Smooth muscle cell (in vitro differentiated cells): ENCODE measurements at regions not wholly inside any gene's neighbourhood (a gene's known extent, or its start where the extent isn't known, plus 50 kb on each side); places are given as distances from the start of the nearest gene placed in this dataset.

Experiments used
- DNase-seq: peaks from one replicate; lab custom pipeline; 2025; ENCODE audit not compliant: unreplicated experiment; lab: John Stamatoyannopoulos, UW
- H2AFZ ChIP-seq: fragments of 200-600 bp; sonication (generic); 2 replicates; pipeline ENCODE4 v1.6.0; 2016; ENCODE audit warnings: antibody characterized with exemption, low read depth, mild to moderate bottlenecking
- H3F3A ChIP-seq: fragments of 200-600 bp; sonication (generic); 2 replicates; pipeline ENCODE4 v1.6.0; 2017; ENCODE audit warnings: antibody characterized with exemption, low read depth
- H3K27ac ChIP-seq: fragments of 200-600 bp; sonication (generic); 2 replicates; pipeline ENCODE4 v1.5.1; 2016; ENCODE audit warnings: low read depth, mild to moderate bottlenecking
- H3K27me3 ChIP-seq: fragments of 200-600 bp; sonication (generic); 2 replicates; pipeline ENCODE4 v1.6.1; 2016; ENCODE audit warnings: low read depth, mild to moderate bottlenecking
- H3K36me3 ChIP-seq: fragments of 200-600 bp; sonication (generic); 2 replicates; pipeline ENCODE4 v1.5.1; 2016; ENCODE audit warnings: low read depth
- H3K4me1 ChIP-seq: fragments of 200-600 bp; sonication (generic); 2 replicates; pipeline ENCODE4 v1.5.1; 2016; ENCODE audit warnings: low read depth
- H3K4me2 ChIP-seq: fragments of 200-600 bp; sonication (generic); 2 replicates; pipeline ENCODE4 v1.6.0; 2016; ENCODE audit warnings: mild to moderate bottlenecking
- H3K4me3 ChIP-seq: fragments of 200-600 bp; sonication (generic); 2 replicates; pipeline ENCODE4 v1.5.1; 2016; ENCODE audit warnings: mild to moderate bottlenecking
- H3K79me2 ChIP-seq: fragments of 200-600 bp; sonication (generic); 2 replicates; pipeline ENCODE4 v1.6.0; 2016; ENCODE audit warnings: low read depth, mild to moderate bottlenecking
- H3K9ac ChIP-seq: fragments of 200-600 bp; sonication (generic); 2 replicates; pipeline ENCODE4 v1.6.0; 2016; ENCODE audit warnings: low read depth
- H3K9me3 ChIP-seq: fragments of 200-600 bp; sonication (generic); replicated peaks from 2 replicates; pipeline ENCODE4 v1.5.1; 2016; ENCODE audit warnings: low read depth
- H4K20me1 ChIP-seq: fragments of 200-600 bp; sonication (generic); 2 replicates; pipeline ENCODE4 v1.6.0; 2016; ENCODE audit warnings: low read depth
- CTCF ChIP-seq: fragments of 200-600 bp; sonication (generic); IDR thresholded peaks from 2 replicates; pipeline ENCODE4 v1.5.1; 2017; ENCODE audit warnings: borderline replicate concordance, mild to moderate bottlenecking, antibody characterized with exemption; ENCODE audit not compliant: insufficient read depth, poor library complexity, severe bottlenecking
- WGBS: methylation state at CpG from one replicate; pipeline ENCODE4 v1.1.7; 2016; ENCODE audit warnings: low lambda C conversion rate; 5-methylcytosine and 5-hydroxymethylcytosine counted together

- WGBS: 88% methylated on average over 2 of the region's 2 CpGs
These were observed 692.7 kb downstream of the NTRK3 start for GRCh38 chr15:87563869-87564268.

GRCh38 chr15:87562203-87562602 lies 694.3 kb downstream of the NTRK3 start:
- DNase-seq: no peak
- H3K27me3 ChIP-seq: no peaks in the 10 kb centered on the region
- H3K9ac ChIP-seq: no peak overlapping the region
- H3K36me3 ChIP-seq: no peaks in the 10 kb centered on the region
- 77% methylated on average over 4 of the region's 4 CpGs for WGBS
- peaks cover 9% of the 10 kb centered on the region for H3K4me1 ChIP-seq
- H3K9me3 ChIP-seq: no peaks in the 10 kb centered on the region
- no peak overlapping the region for H3K4me2 ChIP-seq
- peaks cover 5% of the 10 kb centered on the region for H3F3A ChIP-seq
- H2AFZ ChIP-seq: no peak overlapping the region
- TF ChIP-seq CTCF: no peak
- no peak overlapping the region for H3K4me3 ChIP-seq
- no peaks in the 10 kb centered on the region for H4K20me1 ChIP-seq
- H3K79me2 ChIP-seq: no peaks in the 10 kb centered on the region
- H3K27ac ChIP-seq: no peak overlapping the region

More at GRCh38 chr15:87563869-87564268, 692.7 kb downstream of the NTRK3 start:
- H3K4me1 ChIP-seq: peaks cover 3% of the 10 kb centered on the region
- no peak overlapping the region for H3K4me2 ChIP-seq
- H3K36me3 ChIP-seq: no peaks in the 10 kb centered on the region
- no peak overlapping the region for H3K27ac ChIP-seq
- no peak overlapping the region for H3K4me3 ChIP-seq
- H3K27me3 ChIP-seq: no peaks in the 10 kb centered on the region
- TF ChIP-seq CTCF: no peak
- H4K20me1 ChIP-seq: no peaks in the 10 kb centered on the region
- no peak overlapping the region for H3K9ac ChIP-seq
- no peaks in the 10 kb centered on the region for H3K79me2 ChIP-seq
- no peak for DNase-seq
- no peak overlapping the region for H2AFZ ChIP-seq
- no peaks in the 10 kb centered on the region for H3K9me3 ChIP-seq
- H3F3A ChIP-seq: no peaks in the 10 kb centered on the region

GRCh38 chr15:87561641-87562040 lies 694.9 kb downstream of the NTRK3 start:
- Histone ChIP-seq H3F3A (peaks cover 6% of the 10 kb centered on the region), H3K36me3 (no peaks in the 10 kb centered on the region), H3K4me2 (no peak overlapping the region), H3K9me3 (no peaks in the 10 kb centered on the region), H3K4me3 (no peak overlapping the region), H2AFZ (no peak overlapping the region), H3K27ac (no peak overlapping the region), H3K27me3 (no peaks in the 10 kb centered on the region), H3K79me2 (no peaks in the 10 kb centered on the region), H4K20me1 (no peaks in the 10 kb centered on the region), H3K4me1 (peaks cover 14% of the 10 kb centered on the region), H3K9ac (no peak overlapping the region)
- TF ChIP-seq CTCF: no peak
- WGBS: 96% methylated on average over 2 of the region's 2 CpGs
- DNase-seq: no peak

DNA sequence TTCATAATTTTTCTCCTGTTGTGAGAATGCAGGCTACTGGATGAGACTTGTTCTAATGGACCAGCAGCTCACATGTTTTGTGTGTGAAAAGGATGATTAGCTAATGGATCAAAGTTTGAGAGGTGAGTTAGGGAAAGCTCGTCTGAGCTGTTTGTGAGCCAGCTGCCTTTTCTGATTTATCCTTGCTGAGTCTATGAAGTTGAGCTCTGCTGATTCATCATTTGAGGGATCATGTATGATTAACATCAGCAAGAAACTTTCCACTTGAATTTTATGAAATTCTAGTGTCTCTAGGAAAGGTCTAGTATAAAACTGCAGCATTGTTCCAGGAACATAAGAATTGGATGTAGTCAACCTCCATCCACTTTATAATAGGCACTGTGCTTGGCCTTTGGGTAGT lies 698.7 kb downstream of the NTRK3 start:
- Histone ChIP-seq H3K27me3 (no peaks in the 10 kb centered on the region), H3K4me1 (peaks cover 11% of the 10 kb centered on the region), H4K20me1 (no peaks in the 10 kb centered on the region), H3K27ac (peak overlapping the region; percentile 36), H3F3A (peaks cover 6% of the 10 kb centered on the region), H3K4me3 (no peak overlapping the region), H3K79me2 (no peaks in the 10 kb centered on the region), H3K9ac (no peak overlapping the region), H3K9me3 (no peaks in the 10 kb centered on the region), H3K4me2 (peak overlapping the region; percentile 52), H3K36me3 (no peaks in the 10 kb centered on the region), H2AFZ (no peak overlapping the region)
- WGBS: 22% methylated on average over 1 of the region's 1 CpG
- no peak for TF ChIP-seq CTCF
- no peak for DNase-seq
